IPS DF 19.7 (cell line): ENCODE measurements at regions not wholly inside any gene's neighbourhood (a gene's known extent, or its start where the extent isn't known, plus 50 kb on each side); places are given as distances from the start of the nearest gene placed in this dataset.
"Not testable (repeated sequence)": the region's sequence is repeated elsewhere in the genome, so short reads cannot be mapped to it uniquely, and the experiment has no call there.

Experiments used
- DNase-seq: peaks from one replicate; pipeline ENCODE4 v3.0.0-alpha.2; 2013; ENCODE audit warnings: low read depth, low spot score

DNA sequence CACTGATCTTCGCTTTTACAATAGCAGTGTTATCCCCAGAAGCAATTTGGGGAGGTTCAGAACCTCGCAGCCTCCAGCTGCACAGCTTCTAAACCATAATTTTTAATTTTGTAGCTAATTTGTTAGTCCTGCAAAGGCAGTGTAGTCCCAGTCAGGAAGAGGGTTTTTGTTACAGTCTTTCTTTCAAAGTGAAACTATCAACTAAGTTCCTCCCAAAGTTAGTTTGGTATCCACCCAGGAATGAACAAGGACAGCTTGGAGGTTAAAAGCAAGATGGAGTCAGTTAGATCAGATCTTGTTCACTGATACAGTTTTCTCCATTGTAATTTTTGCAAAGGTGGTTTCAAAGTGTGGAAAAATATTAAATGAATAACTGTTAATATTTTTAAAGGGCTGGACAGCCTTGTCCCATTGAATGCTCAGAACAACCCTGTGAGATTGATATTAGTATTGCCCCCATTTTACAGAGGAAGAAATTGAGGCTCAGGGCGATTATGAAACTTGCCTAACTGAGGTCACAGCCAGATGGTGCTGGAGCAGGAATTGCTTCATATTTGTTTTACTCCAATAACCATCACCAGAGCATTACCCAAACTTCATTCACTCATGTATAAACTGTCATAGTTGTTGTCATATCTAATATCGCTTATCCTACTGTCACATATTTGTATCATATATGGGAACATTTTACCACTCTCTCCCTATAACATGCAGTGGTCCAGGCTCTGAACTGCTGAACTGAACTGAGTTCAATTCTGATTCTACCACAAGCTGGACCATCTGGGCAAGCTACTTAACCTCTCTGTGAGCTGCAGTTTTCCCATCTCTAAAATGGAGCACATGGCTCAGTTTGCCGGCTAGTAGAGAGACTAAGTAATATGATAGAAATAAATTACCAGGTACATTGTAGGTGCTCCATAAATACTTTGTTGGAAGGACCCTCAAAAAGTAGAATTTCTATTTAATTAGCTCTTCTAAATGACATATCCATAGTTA lies 213.8 kb downstream of the BCAS1 start:
- DNase-seq, result no peak

DNA sequence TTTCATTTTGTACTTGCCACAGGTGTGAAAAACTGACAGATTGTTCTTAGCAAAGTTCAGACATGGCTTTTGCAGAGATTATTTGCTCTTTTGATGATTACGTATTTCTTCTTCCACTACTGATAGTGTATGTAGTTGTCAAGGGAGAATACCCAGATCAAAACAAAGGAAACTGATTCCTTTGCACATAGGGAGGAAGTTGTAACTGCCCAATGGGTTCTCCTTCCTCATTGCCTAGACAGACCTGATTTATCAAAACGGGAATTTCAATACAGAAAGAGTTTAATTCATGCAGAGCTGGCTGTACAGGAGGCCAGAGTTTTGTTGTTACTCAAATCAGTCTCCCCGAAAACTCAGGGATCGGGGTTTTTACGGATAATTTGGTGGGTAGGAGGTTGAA lies 214.7 kb downstream of the BCAS1 start:
- DNase-seq, result no peak

DNA sequence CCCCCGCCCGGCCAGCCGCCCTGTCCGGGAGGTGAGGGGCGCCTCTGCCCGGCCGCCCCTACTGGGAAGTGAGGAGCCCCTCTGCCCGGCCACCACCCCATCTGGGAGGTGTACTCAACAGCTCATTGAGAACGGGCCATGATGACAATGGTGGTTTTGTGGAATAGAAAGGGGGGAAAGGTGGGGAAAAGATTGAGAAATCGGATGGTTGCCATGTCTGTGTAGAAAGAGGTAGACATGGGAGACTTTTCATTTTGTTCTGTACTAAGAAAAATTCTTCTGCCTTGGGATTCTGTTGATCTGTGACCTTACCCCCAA lies 215.8 kb downstream of the BCAS1 start:
- DNase-seq, result not testable (repeated sequence)

DNA sequence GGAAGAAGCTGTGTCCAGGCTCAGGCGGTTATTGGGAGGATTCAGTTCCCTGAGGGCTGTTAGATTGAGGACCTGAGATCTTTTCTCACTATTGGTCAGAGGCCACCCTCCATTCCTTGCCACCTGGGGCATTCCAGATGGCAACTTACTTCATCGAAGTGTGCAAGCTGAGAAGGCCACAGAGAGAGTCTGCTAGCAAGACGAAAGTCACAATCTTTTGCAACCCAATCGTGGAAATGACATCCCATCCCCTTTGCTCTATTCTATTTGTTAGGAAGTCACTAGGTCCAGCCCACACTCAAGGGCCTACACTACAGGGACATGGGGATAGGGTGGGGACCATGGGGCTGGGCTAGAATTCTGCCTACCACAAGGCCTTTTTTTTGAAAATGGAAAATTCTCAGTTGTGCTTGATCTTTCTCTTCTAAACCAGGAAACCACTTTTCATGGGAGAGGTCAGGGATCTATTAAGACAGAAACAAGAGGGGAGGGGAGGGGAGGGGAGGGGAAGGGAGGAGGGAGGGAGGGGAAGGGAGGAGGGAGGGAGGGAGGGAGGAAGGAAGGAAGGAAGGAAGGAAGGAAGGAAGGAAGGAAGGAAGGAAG lies 217.2 kb downstream of the BCAS1 start:
- DNase-seq, result no peak

DNA sequence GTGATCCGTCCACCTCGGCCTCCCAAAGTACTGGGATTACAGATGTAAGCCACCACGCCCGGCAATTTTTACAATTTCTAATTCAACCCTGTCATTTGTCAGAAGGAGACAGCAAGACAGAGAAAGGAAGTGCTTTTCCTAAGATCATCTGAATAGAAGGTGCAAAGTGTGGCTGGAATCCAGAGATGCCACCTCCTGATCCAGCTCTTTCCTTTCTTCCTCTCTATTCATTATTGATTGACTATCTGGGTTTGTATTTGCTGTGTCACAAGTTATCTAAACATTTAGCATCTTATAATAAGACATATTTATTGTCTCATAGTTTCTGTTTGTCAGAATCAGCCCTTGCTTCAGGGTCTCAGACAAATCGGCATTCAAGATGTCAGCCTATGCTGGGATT lies 217.7 kb downstream of the BCAS1 start:
- no peak for DNase-seq

DNA sequence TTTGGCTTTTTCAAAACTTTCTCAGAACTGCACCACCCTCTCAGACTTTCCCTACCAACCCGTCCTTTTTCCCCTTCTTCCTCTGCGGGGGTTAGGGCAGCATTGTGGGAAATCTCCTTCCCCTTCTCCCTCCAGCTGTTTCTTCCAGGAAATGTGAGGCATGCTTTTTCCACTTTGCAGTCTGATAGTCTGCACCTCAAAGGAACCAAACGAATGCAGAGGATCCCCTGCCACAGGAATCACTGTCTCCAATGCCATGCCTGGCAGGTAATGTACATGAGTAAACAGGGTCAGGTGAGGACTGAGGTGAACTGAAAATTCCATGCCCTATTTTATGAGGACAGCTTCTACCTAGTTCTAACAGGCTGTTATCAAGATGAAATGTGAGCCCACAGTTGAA lies 218.4 kb downstream of the BCAS1 start:
- DNase-seq, result no peak

DNA sequence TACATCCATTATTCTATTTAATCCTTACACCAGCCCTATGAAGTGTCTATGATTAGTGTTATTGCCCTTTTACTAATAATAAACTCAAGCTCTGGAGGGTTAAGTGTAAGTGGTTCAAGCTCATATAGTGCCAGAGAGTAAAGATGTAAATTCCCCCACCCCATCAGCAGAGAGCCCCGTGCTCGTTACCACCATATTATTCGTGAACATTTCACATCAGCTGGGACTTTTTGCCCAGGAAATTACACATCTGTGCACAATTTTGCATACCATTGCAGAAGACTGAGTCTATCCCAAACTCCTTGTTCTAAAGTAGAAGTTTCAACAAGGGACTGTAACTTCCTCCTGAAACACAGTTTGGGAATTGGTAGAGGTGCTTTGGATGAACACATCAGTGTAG lies 220.1 kb downstream of the BCAS1 start:
- DNase-seq, result no peak

DNA sequence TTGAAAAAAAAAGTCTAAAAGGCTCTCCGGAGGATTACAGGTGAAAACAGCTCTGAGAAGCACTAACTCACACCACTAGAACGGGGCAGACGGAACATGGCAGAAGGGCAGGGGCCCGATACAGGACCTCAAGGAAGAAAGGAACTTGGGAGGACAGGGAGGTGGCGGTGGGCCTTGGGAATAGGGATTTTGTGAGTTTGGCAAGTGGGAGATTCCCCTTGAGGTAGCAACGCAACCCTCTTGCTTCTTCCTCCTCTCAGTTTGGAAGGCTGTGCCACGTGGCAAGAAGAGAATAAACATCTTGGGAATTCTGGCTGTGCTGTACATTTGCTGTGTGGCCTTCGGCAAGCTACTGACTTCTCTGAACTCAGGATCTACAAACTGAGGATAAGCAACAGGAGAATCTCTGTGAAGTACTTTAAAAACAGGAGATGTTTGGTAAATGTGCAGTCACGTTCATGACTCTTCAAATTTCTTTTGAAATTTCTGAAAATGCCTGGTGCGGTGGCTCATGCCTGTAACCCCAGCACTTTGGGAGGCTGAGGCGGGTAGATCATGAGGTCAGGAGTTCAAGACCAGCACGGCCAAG lies 220.8 kb downstream of the BCAS1 start:
- DNase-seq, result no peak

DNA sequence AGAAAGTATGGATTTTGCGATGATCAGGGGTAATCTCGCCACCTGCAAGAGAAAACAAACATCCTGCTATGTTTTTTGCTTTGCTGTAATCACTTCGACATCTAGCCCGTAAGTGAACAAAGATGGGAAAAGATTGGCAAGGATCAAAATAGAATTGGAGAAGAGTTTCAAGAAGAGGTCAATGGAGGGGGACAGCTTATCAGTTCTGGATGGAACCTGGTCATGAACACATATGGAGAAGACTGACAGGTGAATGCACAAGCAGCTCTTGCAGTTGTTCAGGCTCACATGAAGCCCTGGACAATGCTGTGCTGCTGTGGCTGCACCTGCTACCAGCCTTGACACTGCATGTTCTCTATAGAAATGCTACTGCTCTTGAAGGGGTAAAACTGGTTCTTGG lies 222.1 kb downstream of the BCAS1 start:
- DNase-seq, result no peak

DNA sequence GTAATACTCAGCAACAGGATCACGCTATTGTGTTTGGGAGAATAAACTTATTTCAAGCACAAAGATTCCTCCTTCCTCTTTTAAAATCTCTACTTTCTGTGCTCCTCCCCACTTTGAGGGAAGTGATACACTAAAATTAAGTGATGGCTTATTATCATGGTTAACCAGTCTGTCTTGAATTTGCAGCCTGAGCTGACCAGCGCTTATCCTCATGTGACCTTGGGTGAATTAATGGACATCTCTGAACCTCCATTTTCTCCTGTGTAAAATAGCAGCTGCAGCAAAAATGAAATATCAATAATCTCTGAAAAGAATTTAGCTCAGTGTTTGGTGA lies 222.6 kb downstream of the BCAS1 start:
- no peak for DNase-seq

DNA sequence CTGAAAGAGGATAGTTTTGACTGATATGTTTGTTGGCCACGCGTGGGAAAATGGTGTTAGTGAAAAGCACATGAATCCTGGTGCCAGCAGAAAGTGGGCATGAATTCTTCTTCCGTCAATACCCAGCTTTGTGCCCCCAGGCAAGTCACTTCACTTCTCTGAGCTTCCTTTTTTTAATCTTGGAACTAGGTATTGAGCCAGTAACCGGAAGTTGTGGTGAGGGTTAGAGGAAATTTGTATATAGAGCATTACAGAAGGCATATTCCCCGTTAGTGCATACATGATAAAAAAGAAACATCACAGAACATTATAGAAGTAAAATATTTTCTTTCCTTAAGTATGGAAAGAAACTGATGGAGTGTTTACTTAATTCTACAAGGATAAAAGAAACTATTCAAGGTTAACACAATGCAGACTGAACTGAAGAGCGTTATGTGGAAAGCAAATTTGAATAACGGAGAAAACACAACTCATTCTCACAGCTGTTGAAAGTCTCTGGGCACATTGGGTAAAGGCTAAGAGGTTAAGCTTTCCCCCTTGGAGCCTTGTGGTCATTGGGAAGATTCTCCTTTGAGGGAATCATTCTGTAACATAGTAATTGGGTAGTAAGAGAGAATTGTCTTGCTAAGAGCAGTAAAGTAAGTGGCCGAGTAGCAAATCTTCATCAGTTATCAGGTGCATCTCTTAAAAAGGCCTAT lies 223.1 kb downstream of the BCAS1 start:
- DNase-seq, result no peak

DNA sequence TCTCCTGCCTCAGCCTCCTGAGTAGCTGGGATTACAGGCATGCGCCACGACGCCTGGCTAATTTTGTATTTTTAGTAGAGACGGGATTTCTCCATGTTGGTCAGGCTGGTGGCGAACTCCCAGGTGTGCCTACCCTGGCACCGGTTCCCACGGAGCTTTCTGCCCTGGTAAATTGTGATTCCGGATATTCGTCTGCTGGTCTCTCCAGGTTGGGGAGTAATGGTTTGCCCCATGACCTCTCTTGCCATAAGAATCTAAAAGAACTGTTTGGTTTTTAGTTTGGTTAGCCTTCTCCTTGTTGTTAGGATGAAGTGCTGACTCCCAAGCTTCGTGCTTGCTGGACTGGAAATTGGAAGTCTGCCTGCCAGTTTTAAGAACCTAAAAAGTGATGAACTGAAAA lies 223.8 kb downstream of the BCAS1 start:
- DNase-seq, result no peak

DNA sequence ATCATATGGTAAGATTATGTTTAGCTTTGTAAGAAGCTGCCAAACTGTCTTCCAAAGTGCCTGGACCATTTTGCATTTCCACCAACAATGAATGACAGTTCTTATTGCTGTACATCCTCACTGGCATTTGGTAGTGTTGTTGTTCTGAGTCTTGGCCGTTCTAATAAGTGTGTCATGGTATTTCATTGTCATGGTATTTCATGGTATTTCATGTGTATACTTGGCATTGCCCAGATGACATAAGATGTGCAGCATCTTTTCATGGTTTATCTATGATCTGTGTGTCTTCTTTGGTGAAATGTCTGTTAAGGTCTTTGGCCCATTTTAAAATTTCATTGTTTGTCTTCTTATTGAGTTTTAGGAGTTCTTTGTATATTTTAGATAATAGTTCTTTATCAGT lies 224.4 kb downstream of the BCAS1 start:
- no peak for DNase-seq

DNA sequence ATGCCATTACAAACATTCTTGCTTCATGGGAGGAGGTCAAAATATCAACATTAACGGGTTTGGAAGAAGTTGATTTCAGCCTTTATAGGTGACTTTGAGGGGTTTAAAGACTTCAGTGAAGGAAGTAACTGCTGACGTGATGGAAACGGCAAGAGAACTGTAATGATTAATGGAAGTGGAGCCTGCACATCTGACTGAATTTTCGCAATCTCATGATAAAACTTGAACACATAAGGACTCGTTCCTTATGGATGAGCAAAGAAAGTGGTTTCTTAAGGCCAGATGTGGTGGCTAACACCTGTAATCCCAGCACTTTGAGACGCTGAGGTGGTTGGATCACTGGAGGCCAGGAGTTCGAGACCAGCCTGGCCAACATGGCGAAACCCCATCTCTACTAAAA lies 226.1 kb downstream of the BCAS1 start:
- no peak for DNase-seq

DNA sequence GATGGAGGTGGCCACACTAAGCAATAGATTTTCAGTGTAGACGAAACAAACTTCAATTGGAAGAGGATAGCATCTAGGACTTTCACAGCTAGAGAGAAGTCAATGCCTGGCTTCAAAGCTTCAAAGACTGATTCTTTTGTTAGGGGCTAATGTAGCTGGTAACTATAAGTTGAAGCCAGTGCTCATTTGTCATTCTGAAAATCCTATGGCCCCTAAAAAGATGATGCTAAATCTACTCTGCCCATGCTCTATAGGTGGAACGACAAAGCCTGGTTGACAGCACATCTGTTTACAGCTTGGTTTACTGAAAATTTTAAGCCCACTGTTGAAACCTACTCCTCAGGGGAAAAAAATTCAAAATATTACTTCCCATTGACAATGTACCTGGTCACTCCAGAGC lies 226.7 kb downstream of the BCAS1 start:
- DNase-seq, result no peak

DNA sequence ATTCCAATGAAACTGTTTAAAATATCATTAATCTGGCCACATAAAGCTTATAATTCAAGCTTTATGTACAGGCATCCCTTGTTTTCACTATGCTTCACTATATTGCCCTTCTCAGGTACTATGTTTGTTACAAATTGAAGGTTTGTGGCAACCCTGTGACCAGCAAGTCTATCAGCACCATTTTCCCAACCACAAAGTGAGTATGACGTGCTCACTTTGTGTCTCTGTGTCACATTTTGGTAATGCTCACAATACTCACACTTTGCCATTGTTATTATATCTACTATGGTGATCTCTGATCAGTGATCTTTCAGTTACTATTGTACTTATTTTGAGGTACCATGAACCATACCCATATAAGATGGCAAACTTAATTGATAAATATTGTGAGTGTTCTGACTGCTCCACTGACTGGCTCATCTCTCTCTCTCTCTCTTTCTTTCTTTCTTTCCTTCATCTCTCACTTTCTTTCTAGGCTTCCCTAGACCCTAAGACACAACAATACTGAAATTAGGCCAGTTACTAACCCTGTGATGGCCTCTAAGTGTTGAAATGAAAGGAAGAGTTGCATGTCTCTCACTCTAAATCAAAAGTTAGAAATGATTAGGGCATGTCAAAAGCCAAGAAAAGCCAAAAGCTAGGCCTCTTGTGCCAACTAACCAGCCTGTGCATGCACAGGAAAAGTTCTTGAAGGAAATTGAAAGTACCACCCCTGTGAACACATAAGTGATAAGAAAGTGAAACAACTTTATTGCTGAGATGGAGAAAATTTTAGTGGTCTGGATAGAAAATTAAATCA lies 227.9 kb downstream of the BCAS1 start:
- no peak for DNase-seq

DNA sequence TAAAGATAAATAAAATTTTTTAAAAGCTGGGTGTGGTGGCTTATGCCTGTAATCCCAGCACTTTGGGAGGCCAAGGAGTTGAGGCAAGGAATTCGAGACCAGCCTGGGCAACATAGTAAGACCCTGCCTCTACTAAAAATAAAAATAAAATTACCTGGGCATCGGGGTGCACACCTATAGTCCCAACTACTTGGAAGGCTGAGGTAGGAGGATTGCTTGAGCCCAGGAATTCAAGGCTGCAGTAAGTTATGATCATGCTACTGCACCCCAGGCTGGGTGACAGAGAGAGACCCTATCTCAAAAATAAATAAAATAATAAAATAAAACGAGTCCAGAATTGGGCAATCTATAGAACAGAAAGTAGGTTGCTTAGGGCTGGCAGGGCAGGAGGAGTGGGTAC lies 228.7 kb downstream of the BCAS1 start:
- DNase-seq, result no peak

DNA sequence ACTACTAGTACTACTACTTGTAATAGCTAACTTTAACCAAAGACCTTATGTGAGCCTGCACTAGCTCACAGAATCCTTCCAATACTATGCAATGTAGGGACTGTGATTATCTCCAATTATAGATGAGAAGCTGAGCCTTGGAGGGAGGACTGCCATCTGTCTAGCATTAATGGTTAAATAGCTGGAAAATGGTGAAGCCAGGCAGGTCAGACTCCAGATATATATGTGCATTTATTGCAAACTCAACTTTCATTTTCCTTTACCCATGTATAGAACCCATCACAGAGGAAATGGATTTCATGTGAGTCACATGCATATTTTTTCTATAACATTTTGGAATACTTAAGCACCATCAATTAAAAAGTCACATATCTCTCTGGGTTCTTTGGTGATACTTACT lies 229.9 kb downstream of the BCAS1 start:
- DNase-seq, result no peak

DNA sequence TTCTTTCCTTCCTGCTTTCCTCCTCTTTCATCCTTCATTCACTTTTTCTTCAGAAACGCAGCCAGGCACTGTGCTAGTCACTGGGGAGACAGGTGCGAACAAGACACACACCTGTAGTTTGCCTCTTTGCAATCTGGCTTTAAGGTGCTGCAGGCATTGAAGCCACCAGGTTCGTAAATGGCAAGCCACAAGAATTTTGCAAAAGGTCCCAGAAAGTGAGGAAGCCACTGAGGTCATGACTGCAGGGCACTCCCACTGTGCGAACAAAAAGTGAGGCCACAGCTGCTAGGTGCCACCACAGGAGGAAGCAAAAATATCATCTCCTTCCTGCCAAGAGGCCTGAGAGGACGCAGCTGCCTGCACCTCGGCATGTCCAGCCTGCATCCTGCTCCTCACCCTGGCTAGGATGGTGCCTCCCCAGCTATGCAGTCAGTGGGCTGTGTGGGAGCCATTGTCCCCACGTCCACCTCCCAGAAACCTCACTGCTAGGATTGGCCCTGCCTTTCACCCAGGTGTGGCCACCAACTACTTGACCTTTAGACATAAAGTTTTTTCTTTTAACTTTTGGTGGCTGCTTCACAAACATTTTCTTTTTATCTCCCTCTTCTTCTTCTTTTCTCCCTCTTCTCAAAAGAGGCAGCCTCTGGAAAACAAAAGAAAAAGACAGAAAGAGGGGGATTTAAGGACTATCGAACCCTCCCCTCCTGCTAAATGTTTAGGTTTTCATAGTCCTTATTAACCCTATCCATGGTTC lies 230.8 kb downstream of the BCAS1 start:
- no peak for DNase-seq

DNA sequence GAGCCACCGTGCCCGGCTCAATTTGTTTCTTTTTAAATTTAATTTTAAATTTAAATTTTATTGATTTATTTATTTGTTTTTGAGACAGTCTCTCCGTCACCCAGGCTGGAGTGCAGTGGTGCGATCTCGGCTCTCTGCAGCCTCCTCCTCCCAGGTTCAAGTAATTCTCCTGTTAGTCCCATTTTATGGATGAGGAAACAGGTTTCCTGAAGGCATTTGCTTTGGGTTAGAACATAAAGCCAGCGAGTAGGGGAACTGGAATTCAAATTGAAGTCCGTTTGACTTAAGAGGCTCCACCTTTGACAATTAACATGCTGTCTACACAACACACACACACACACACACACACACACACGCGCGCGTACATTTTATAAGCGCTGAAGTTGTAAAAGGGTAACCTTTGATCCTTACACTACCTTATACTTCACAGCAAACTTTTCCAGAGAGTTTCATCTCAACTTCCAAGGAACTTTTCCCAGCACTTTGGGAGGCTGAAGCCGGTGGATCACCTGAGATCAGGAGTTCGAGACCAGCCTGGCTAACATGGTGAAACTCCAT lies 232.0 kb downstream of the BCAS1 start:
- DNase-seq, result no peak
